Tibial nerve (tissue), 4 donors: ENCODE measurements at regions not wholly inside any gene's neighbourhood (a gene's known extent, or its start where the extent isn't known, plus 50 kb on each side); places are given as distances from the start of the nearest gene placed in this dataset.

Source experiments
- DNase-seq, 2 donors: peaks; one replicate each; pipeline ENCODE4 v3.0.0-alpha.2; 2019; ENCODE audit warnings: low spot score in 2 of 2
- H3K27ac ChIP-seq, 4 donors: fragments of 200-600 bp; sonication (generic) in 3 of 4; one replicate each; pipeline ENCODE4 v1.5.1; 2017 to 2019; ENCODE audit warnings: mild to moderate bottlenecking in 1 of 4
- H3K27me3 ChIP-seq, 2 donors: fragments of 200-600 bp; sonication (generic) in 1 of 2; one replicate each; pipeline versions ENCODE4 v1.5.1 to v1.6.0; 2017 to 2019
- H3K36me3 ChIP-seq, 3 donors: fragments of 200-600 bp; sonication (generic); one replicate each; pipeline ENCODE4 v1.5.1; 2018 to 2019
- H3K4me1 ChIP-seq, 4 donors: fragments of 200-600 bp; sonication (generic) in 3 of 4; one replicate each; pipeline ENCODE4 v1.5.1; 2017 to 2019
- H3K4me3 ChIP-seq, 4 donors: fragments of 200-600 bp; sonication (generic) in 3 of 4; one replicate each; pipeline ENCODE4 v1.5.1; 2017 to 2019; ENCODE audit warnings: mild to moderate bottlenecking in 1 of 4, moderate library complexity in 1 of 4
- H3K9me3 ChIP-seq, 4 donors: fragments of 200-600 bp; sonication (generic) in 3 of 4; one replicate each; pipeline ENCODE4 v1.5.1; 2017 to 2019
- EP300 ChIP-seq, 2 donors: sonication (generic); formaldehyde crosslinking; IDR thresholded peaks; one replicate each; pipeline ENCODE4 v1.6.1; 2017; ENCODE audit warnings: antibody characterized with exemption in 2 of 2, mild to moderate bottlenecking in 1 of 2
- POLR2A ChIP-seq, 2 donors: fragments of 450-650 bp; IDR thresholded peaks; one replicate each; pipeline ENCODE4 v1.6.1; 2017; ENCODE audit warnings: antibody characterized with exemption in 2 of 2, mild to moderate bottlenecking in 2 of 2, moderate library complexity in 2 of 2
- WGBS, 2 donors: methylation state at CpG; one replicate each; pipeline ENCODE4 v1.1.5; 2018; 5-methylcytosine and 5-hydroxymethylcytosine counted together
- TF ChIP-seq, protein P1 (sequence below), 5 experiments: fragments of 200-600 bp in 3 of 5; fragments of 450-650 bp in 2 of 5; sonication (generic) in 3 of 5; IDR thresholded peaks; one replicate each; pipeline ENCODE4 v1.5.1; 2016 to 2019; ENCODE audit warnings: antibody characterized with exemption in 5 of 5, mild to moderate bottlenecking in 3 of 5, moderate library complexity in 2 of 5

DNA sequence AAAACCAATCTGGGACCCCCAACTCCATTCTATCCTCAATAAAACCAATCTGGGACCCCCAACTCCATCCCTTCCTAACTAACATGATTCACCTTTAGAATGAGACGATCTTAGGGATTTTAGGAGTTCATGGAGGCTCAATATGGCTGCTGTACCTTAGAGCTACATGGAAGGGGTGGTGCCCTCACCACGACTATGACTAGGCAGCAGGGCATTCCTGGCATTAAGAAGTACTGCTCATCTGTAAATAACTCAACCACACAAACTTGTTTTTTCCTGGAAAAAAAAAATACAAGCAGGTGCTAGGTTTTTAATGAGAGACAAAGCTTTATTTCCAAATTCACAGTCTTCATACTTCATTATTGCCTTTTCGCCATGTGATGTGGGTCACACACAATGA, 346.5 kb upstream of the FAT1 start:
- Histone ChIP-seq H3K27me3 (no peaks in the 10 kb centered on the region), H3K9me3 (no peaks in the 10 kb centered on the region), H3K36me3 (no peaks in the 10 kb centered on the region), H3K4me1 (peaks cover 0 to 9% (median 0%) of the 10 kb centered on the region in 4 donors), H3K4me3 (no peak overlapping the region), H3K27ac (no peak overlapping the region)
- 93% methylated on average over 3 of the region's 3 CpGs for WGBS, 2 donors
- TF ChIP-seq EP300 (IDR thresholded peaks at IDR 0.05) (no peak), POLR2A (IDR thresholded peaks at IDR 0.05) (no peak)
- TF ChIP-seq, protein P1, sequence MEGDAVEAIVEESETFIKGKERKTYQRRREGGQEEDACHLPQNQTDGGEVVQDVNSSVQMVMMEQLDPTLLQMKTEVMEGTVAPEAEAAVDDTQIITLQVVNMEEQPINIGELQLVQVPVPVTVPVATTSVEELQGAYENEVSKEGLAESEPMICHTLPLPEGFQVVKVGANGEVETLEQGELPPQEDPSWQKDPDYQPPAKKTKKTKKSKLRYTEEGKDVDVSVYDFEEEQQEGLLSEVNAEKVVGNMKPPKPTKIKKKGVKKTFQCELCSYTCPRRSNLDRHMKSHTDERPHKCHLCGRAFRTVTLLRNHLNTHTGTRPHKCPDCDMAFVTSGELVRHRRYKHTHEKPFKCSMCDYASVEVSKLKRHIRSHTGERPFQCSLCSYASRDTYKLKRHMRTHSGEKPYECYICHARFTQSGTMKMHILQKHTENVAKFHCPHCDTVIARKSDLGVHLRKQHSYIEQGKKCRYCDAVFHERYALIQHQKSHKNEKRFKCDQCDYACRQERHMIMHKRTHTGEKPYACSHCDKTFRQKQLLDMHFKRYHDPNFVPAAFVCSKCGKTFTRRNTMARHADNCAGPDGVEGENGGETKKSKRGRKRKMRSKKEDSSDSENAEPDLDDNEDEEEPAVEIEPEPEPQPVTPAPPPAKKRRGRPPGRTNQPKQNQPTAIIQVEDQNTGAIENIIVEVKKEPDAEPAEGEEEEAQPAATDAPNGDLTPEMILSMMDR (IDR thresholded peaks at IDR 0.05), result no peak
- no peak for DNase-seq

- DNase-seq, result no peak
- Histone ChIP-seq H3K27ac (no peak overlapping the region), H3K9me3 (no peaks in the 10 kb centered on the region), H3K36me3 (no peaks in the 10 kb centered on the region), H3K27me3 (no peaks in the 10 kb centered on the region), H3K4me1 (peaks cover 0 to 9% (median 0%) of the 10 kb centered on the region in 4 donors), H3K4me3 (no peak overlapping the region)
- TF ChIP-seq POLR2A (IDR thresholded peaks at IDR 0.05) (no peak), EP300 (IDR thresholded peaks at IDR 0.05) (no peak)
- TF ChIP-seq, protein P1 (IDR thresholded peaks at IDR 0.05), result no peak
- 62 to 91% methylated on average over 1 of the region's 1 CpG for WGBS, 2 donors
Measured at GRCh38 chr4:187070740-187071139, 347.1 kb upstream of the FAT1 start.

- DNase-seq, result no peak
- no peaks in the 10 kb centered on the region for H3K36me3 ChIP-seq
- WGBS, 2 donors, result 67 to 68% methylated on average over 11 of the region's 11 CpGs
- TF ChIP-seq EP300 (IDR thresholded peaks at IDR 0.05), result no peak
- TF ChIP-seq, protein P1 (IDR thresholded peaks at IDR 0.05), result no peak
- no peak for TF ChIP-seq POLR2A (IDR thresholded peaks at IDR 0.05)
- H3K4me1 ChIP-seq, result peaks cover 0 to 9% (median 0%) of the 10 kb centered on the region in 4 donors
- no peaks in the 10 kb centered on the region for H3K27me3 ChIP-seq
- H3K9me3 ChIP-seq, result no peaks in the 10 kb centered on the region
- H3K27ac ChIP-seq, result no peak overlapping the region
- no peak overlapping the region for H3K4me3 ChIP-seq
Measured at GRCh38 chr4:187071946-187072600, 348.4 kb upstream of the FAT1 start.

GRCh38 chr4:187073820-187074219, 350.2 kb upstream of the FAT1 start:
- TF ChIP-seq EP300 (IDR thresholded peaks at IDR 0.05), result no peak
- TF ChIP-seq, protein P1 (IDR thresholded peaks at IDR 0.05), result no peak
- TF ChIP-seq POLR2A (IDR thresholded peaks at IDR 0.05), result no peak
- no peak overlapping the region for H3K4me3 ChIP-seq
- whole genome bisulfite sequencing, 2 donors, result 82 to 91% methylated on average over 7 of the region's 7 CpGs

DNA sequence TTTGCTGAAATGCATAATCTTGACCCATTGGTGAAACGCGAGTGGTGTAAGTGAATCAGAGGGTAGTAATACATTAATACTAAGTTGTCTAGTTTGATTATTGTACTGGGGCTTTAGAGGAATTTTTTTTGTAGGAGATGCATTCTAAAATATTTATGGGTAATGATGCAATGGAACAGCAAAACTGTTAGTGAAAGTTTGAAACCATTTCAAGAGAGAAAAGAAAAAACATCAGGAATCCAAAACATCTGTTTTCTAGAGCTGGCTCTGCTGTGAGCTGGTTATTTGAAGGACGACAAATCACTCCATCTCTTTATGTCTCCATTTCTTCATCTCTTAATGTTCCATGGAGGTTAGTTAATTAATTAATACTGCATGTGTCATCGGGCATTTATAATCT, 351.9 kb upstream of the FAT1 start:
- H3K36me3 ChIP-seq, result no peaks in the 10 kb centered on the region
- H3K9me3 ChIP-seq, result no peaks in the 10 kb centered on the region
- no peak for DNase-seq
- no peaks in the 10 kb centered on the region for H3K4me1 ChIP-seq
- H3K27me3 ChIP-seq, result no peaks in the 10 kb centered on the region
- H3K4me3 ChIP-seq, result no peak overlapping the region
- 58 to 62% methylated on average over 4 of the region's 4 CpGs for WGBS, 2 donors
- no peak overlapping the region for H3K27ac ChIP-seq
- TF ChIP-seq, protein P1 (IDR thresholded peaks at IDR 0.05), result no peak
- no peak for TF ChIP-seq POLR2A (IDR thresholded peaks at IDR 0.05)
- TF ChIP-seq EP300 (IDR thresholded peaks at IDR 0.05), result no peak

More at GRCh38 chr4:187073820-187074219, 350.2 kb upstream of the FAT1 start:
- Histone ChIP-seq H3K27me3 (no peaks in the 10 kb centered on the region), H3K9me3 (no peaks in the 10 kb centered on the region), H3K4me1 (peaks cover 0 to 9% (median 0%) of the 10 kb centered on the region in 4 donors), H3K36me3 (no peaks in the 10 kb centered on the region), H3K27ac (no peak overlapping the region)
- no peak for DNase-seq
